Ishikawa (cell line): ENCODE measurements at regions not wholly inside any gene's neighbourhood (a gene's known extent, or its start where the extent isn't known, plus 50 kb on each side); places are given as distances from the start of the nearest gene placed in this dataset.

Experiments
- CEBPB ChIP-seq: IDR thresholded peaks from 2 replicates; pipeline ENCODE4 v1.6.1; 2012
- CREB1 ChIP-seq: IDR thresholded peaks from 2 replicates; pipeline ENCODE4 v1.6.1; 2012; ENCODE audit warnings: low read depth
- EGR1 ChIP-seq: IDR thresholded peaks from 2 replicates; pipeline ENCODE4 v1.6.1; 2012
- EP300 ChIP-seq: IDR thresholded peaks from 2 replicates; pipeline ENCODE4 v1.6.1; 2012; ENCODE audit warnings: borderline replicate concordance
- FOXM1 ChIP-seq: IDR thresholded peaks from 2 replicates; pipeline ENCODE4 v1.6.1; 2012; ENCODE audit warnings: low read depth, borderline replicate concordance
- NFIC ChIP-seq: IDR thresholded peaks from 2 replicates; pipeline ENCODE4 v1.6.1; 2012
- RAD21 ChIP-seq: IDR thresholded peaks from 2 replicates; pipeline ENCODE4 v1.6.1; 2012; ENCODE audit warnings: low read depth
- REST ChIP-seq: IDR thresholded peaks from 2 replicates; pipeline ENCODE4 v1.6.1; 2012; ENCODE audit warnings: low read depth, mild to moderate bottlenecking
- TAF1 ChIP-seq: IDR thresholded peaks from 2 replicates; pipeline ENCODE4 v1.6.1; 2012; ENCODE audit warnings: low read depth, mild to moderate bottlenecking
- TCF12 ChIP-seq: IDR thresholded peaks from 2 replicates; pipeline ENCODE4 v1.6.1; 2012; ENCODE audit warnings: low read depth
- USF1 ChIP-seq: IDR thresholded peaks from 2 replicates; pipeline ENCODE4 v1.6.1; 2012
- YY1 ChIP-seq: IDR thresholded peaks from 2 replicates; pipeline ENCODE4 v1.6.1; 2012; ENCODE audit warnings: low read depth
- ZBTB7A ChIP-seq: IDR thresholded peaks from 2 replicates; pipeline ENCODE4 v1.6.1; 2012; ENCODE audit warnings: low read depth
- TF ChIP-seq, protein P1 (sequence below): IDR thresholded peaks from 2 replicates; pipeline ENCODE4 v1.6.1; 2012

DNA sequence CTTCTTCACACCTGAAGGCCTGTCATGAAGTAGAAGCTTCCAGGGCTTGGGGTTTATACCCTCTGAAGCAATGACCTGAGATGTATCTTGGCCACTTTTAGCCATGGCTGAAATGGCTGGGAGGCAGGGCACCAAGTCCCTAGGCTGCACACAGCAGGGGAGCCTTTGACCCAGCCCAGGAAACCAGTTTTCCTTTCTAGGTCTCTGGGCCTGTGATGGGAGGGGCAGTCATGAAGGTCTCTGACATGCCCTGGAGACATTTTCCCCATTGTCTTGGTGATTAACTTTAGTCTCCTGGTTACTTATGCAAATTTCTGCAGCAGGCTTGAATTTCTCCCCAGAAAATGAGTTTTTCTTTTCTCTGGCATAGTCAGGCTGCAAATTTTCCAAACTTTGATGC is 511.0 kb upstream of the KLHL4 start:
- TF ChIP-seq YY1 (no peak), EP300 (no peak), REST (no peak), RAD21 (no peak), TAF1 (no peak), FOXM1 (no peak), CEBPB (no peak), EGR1 (no peak), CREB1 (no peak), TCF12 (no peak), ZBTB7A (no peak), USF1 (no peak), NFIC (no peak)
- TF ChIP-seq, protein P1, sequence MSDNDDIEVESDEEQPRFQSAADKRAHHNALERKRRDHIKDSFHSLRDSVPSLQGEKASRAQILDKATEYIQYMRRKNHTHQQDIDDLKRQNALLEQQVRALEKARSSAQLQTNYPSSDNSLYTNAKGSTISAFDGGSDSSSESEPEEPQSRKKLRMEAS, result no peak
